Activated T-helper 2 cell treated with anti-CD3 and anti-CD28 coated beads, Interferon-gamma antibody, Interleukin-2, Interleukin-4, amounts not matched to agents 10 μg/mL and 5 μg/mL and 100 μg/mL, durations not matched to agents 14 hours and 24 hours and 36 hours (primary cell): ENCODE measurements at regions not wholly inside any gene's neighbourhood (a gene's known extent, or its start where the extent isn't known, plus 50 kb on each side); places are given as distances from the start of the nearest gene placed in this dataset.
A peak's percentile ranks its signal among the peaks of the same experiment; 100 is the strongest.

Source experiments
- DNase-seq: peaks from one replicate; pipeline ENCODE4 v3.0.0; 2021; ENCODE audit warnings: low spot score
- H3K27ac Mint-ChIP-seq: one replicate; pipeline ENCODE4 v1.8.0; 2021; ENCODE audit warnings: mixed read lengths
- H3K27me3 Mint-ChIP-seq: one replicate; pipeline ENCODE4 v1.8.0; 2021; ENCODE audit warnings: low read depth, mixed read lengths
- H3K36me3 Mint-ChIP-seq: one replicate; pipeline ENCODE4 v1.8.0; 2021; ENCODE audit warnings: low read depth, mixed read lengths
- H3K4me1 Mint-ChIP-seq: one replicate; pipeline ENCODE4 v1.8.0; 2021; ENCODE audit warnings: low read depth, mixed read lengths
- H3K4me3 Mint-ChIP-seq: one replicate; pipeline ENCODE4 v1.8.0; 2021; ENCODE audit warnings: low read depth, mild to moderate bottlenecking, moderate library complexity, mixed read lengths
- H3K9me3 Mint-ChIP-seq: one replicate; pipeline ENCODE4 v1.8.0; 2021; ENCODE audit warnings: mixed read lengths
- intact Hi-C: fragments of 100-400 bp; cut with micrococcal nuclease; formaldehyde crosslinking; loops from one replicate; pipeline ENCODE4 v1.15.1; 2023

DNA sequence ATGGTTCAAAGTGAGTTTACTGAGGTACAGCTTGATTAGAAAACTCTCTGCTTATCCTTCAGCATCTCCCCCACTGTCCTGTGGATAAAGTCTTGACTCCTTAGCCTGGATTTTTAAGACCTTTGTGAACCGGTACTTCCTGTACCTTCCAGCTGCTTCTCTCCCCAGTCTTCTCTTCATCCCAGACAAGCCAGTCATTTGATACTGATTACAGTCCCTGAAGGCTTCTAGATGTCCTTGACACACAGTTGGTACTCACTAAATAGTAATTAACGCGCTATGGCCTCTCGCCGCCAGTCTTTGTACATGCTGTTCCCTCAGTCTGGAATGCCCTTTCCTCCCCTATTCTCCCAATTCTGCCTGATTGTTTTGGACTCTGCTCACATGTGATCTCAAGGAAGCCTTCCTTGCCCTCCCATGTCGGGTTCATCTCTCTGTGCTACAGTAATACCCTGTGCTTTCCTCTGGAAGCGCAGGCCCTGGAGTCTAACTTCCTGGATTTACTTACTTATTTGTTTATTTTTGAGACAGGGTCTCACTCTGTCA lies 50.6 kb upstream of the PTGR2 start:
- H3K36me3 Mint-ChIP-seq: no peaks in the 10 kb centered on the region
- no peaks in the 10 kb centered on the region for H3K9me3 Mint-ChIP-seq
- intact Hi-C loops: no loop called here
- no peak overlapping the region for H3K4me3 Mint-ChIP-seq
- DNase-seq: no peak
- H3K4me1 Mint-ChIP-seq: peaks cover 4% of the 10 kb centered on the region
- H3K27me3 Mint-ChIP-seq: no peaks in the 10 kb centered on the region
- no peak overlapping the region for H3K27ac Mint-ChIP-seq

DNA sequence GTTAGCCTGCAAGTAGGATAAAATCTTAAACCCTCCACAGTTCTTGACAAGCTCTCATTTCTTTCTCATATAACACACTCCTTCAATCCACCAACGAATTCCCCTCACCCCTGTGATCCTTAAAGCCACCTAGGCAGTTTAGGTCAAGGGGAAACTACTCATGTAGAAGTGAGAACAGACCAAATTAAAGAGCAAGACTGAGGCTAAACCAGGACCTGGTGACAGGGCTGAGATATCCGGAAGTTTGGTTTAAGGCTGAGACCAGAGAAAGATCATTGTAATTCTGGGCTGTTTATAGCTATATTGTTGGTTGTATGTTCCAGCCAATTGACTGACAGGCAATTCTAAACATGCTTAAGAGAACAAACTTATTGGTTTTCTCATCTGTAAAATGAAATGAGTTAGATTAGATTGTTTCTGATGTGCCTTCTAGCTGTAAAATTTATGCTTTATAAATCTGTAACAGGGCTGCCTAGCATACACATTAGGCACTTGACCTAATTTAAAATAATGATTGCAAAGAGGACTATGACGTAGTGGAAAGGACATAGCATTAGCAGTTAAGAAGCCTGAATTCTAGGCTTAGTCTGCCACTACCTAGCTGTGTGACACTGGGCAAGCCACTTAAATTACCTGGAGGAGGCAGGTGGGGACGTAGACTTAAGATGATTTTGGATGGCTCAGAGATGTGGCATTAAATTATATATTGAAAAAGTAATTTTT lies 53.9 kb upstream of the PTGR2 start:
- H3K27me3 Mint-ChIP-seq: no peaks in the 10 kb centered on the region
- no peak overlapping the region for H3K27ac Mint-ChIP-seq
- H3K36me3 Mint-ChIP-seq: no peaks in the 10 kb centered on the region
- no peak for DNase-seq
- no peak overlapping the region for H3K4me3 Mint-ChIP-seq
- intact Hi-C loops: no loop called here
- peaks cover 6% of the 10 kb centered on the region for H3K4me1 Mint-ChIP-seq
- H3K9me3 Mint-ChIP-seq: no peaks in the 10 kb centered on the region

DNA sequence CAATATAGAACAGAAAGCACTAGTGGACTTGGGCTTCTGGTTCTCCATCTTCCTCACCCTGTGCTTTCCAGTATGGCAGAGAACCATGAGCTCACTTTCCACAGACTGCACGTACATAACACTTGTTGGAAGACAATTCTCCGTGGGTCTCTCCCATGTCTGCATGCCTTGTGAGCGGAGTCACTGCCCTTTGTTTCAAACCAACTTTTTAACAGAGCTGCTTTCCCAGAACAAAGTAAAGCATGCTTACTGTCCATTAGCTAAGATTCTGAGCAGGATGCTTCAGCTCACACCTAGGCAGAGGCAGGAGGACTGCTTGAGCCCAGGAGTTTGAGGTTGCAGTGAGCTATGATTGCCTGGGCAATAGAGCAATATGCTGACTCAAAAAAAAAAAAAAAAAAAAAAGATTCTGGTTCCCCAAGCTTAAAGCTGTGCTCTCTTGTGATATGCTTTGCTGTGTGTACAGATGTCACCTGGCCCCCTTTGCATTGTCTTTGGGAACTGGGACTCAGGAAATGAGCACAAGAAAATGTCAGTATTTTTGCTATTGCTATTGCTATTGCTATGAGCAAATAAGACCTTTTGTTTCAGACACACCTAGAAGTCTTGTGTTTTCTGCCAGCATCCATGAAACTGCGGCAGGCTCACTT lies 54.6 kb upstream of the PTGR2 start:
- H3K4me1 Mint-ChIP-seq: peaks cover 6% of the 10 kb centered on the region
- H3K27me3 Mint-ChIP-seq: no peaks in the 10 kb centered on the region
- H3K36me3 Mint-ChIP-seq: no peaks in the 10 kb centered on the region
- no peak for DNase-seq
- no peaks in the 10 kb centered on the region for H3K9me3 Mint-ChIP-seq
- H3K4me3 Mint-ChIP-seq: no peak overlapping the region
- no peak overlapping the region for H3K27ac Mint-ChIP-seq
- intact Hi-C loops: no loop called here

DNA sequence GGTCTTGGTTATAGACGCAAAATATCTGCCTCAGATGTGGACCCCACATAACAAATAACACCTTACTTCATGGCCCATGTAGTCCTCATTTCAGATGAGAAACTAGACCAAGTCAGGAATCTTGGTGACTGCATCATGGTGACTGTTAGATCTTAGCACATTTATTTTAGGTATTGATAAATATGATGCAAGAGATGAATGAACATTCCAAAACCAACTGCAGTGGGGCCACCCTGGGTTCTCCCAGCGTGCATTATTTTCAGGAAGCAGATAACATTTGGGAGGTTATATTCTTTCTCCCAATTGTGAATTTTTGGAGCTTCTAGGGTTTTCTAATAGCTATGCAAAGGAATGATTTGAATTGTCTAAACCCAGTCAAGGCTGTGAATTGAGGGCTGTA lies 55.2 kb upstream of the PTGR2 start:
- no peak overlapping the region for H3K4me3 Mint-ChIP-seq
- H3K27ac Mint-ChIP-seq: no peak overlapping the region
- H3K36me3 Mint-ChIP-seq: no peaks in the 10 kb centered on the region
- intact Hi-C loops: no loop called here
- no peaks in the 10 kb centered on the region for H3K27me3 Mint-ChIP-seq
- H3K4me1 Mint-ChIP-seq: peaks cover 6% of the 10 kb centered on the region
- DNase-seq: no peak
- no peaks in the 10 kb centered on the region for H3K9me3 Mint-ChIP-seq

DNA sequence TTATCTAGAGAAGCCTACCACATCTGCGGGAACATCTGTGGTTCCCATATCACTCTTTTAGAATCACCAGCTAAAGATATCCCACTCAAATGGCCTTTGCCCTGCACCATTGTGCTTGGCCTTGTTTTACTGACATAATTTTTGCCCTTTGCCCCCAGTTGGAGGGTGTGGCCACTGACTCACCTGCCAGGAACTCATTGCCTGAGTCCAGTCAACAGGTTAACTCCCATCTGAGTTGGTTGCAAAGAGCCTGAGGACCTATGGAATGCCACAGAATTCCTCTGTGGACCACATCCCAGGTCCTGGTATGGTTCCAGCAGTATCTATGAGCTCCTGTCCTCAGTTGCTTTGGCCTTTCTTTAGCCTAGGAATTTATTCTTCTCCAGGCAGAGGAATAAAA lies 55.7 kb upstream of the PTGR2 start:
- DNase-seq: no peak
- H3K27ac Mint-ChIP-seq: no peak overlapping the region
- no peaks in the 10 kb centered on the region for H3K9me3 Mint-ChIP-seq
- H3K36me3 Mint-ChIP-seq: no peaks in the 10 kb centered on the region
- peaks cover 8% of the 10 kb centered on the region for H3K4me1 Mint-ChIP-seq
- no peak overlapping the region for H3K4me3 Mint-ChIP-seq
- H3K27me3 Mint-ChIP-seq: no peaks in the 10 kb centered on the region
- intact Hi-C loops: no loop called here

DNA sequence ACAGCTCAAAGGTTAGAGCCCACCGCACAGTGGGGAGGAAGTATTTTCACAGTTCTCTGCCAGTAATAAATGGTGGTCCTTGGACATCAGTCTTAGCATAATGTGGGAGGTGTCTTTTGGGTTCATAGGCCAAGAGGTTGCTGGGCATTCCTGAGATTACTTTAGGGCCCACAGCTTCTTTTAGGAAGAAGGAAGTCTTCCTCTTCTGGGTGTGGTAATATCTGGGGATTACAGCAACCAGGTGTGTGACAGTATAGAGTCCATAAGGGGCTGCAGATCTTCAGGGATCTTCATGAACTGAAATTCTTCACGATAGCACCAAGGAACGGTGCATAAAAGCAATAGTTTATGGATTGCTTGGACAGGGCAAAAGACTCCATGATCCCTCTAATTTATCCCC lies 56.2 kb upstream of the PTGR2 start:
- Mint-ChIP-seq H3K4me3 (no peak overlapping the region), H3K4me1 (peaks cover 8% of the 10 kb centered on the region), H3K9me3 (no peaks in the 10 kb centered on the region), H3K27me3 (no peaks in the 10 kb centered on the region), H3K36me3 (no peaks in the 10 kb centered on the region), H3K27ac (no peak overlapping the region)
- intact Hi-C loops: no loop called here
- no peak for DNase-seq

DNA sequence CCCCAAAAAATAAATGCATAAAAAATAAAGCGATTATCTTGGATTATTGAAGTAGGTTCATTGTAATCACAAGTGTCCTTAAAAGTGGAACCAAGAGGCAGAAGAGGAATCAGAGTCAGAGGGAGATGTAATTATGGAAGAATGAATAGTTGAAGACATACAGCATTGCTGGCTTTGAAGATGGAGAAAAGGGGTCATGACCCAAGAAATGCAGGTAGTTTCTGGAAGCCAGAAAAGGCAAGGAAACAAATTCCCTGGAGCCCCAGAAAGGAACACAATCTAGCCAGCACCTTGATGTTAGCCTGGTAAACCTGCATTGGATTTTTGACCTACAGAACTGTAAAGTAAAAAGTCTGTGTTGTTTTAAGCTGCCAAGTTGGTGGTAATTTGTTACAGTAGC lies 57.5 kb upstream of the PTGR2 start:
- no peaks in the 10 kb centered on the region for H3K27me3 Mint-ChIP-seq
- no peak for DNase-seq
- intact Hi-C loops: no loop called here
- peaks cover 12% of the 10 kb centered on the region for H3K4me1 Mint-ChIP-seq
- no peak overlapping the region for H3K4me3 Mint-ChIP-seq
- no peaks in the 10 kb centered on the region for H3K36me3 Mint-ChIP-seq
- no peak overlapping the region for H3K27ac Mint-ChIP-seq
- H3K9me3 Mint-ChIP-seq: no peaks in the 10 kb centered on the region

DNA sequence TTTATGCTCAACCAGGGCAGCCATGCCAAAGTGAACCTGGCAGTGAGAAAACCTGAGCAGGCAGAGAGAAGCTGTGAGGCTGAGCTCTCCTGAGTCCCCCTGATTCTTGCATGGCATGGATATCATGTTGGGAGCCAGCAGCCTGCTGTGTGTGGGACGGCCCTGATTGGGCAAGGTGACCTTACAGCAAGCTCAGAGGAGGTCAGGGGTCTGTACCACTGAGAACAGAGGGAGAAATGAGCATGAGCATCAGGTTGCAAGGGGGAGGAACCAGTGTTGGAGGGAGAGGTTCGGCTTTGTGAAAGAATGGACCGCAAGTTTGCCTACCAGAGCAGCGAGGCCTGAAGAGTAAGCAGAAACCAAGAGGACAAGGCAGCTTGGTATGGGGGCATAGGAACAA lies 59.1 kb upstream of the PTGR2 start:
- Mint-ChIP-seq H3K27me3 (no peaks in the 10 kb centered on the region), H3K9me3 (no peaks in the 10 kb centered on the region)

DNA sequence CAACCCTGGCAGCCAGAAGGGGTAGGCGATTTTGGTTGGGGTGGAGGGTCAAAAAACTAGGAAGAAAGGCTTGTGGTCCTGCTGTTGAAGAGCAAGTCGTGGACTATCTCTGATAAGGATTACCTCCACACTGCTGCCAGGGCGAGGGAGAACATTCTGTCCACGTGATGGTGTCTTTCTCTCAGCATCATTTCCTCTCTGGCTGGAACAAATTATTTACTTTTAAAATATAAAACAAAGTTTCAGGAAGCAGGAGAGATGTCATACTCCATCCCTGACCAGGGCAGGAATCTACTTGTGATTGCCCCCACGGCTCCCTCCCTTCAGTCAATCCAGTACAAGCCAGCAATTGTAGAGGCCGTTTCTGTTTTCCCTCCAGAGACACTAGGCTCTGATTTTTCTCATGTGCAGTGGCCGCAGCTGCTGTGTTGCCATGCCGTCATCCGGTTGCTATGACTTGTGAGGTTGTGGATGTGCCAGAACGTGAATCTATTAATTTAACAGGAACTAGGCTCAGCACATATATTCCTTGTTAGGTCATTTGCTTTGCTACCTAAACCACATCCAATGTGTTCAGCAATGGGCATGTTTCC lies 61.5 kb upstream of the PTGR2 start:
- no peaks in the 10 kb centered on the region for H3K27me3 Mint-ChIP-seq
- DNase-seq: no peak
- no peak overlapping the region for H3K4me3 Mint-ChIP-seq
- peaks cover 5% of the 10 kb centered on the region for H3K36me3 Mint-ChIP-seq
- H3K4me1 Mint-ChIP-seq: peaks cover 37% of the 10 kb centered on the region
- no peaks in the 10 kb centered on the region for H3K9me3 Mint-ChIP-seq
- H3K27ac Mint-ChIP-seq: no peak overlapping the region
- intact Hi-C loops: loop anchor here (5.0 kb wide), 2 partner anchors 62 to 63 kb away; partner anchors contain the start of gene PTGR2

More for the DNA sequence above, 59.1 kb upstream of the PTGR2 start:
- no peak overlapping the region for H3K4me3 Mint-ChIP-seq
- no peak overlapping the region for H3K27ac Mint-ChIP-seq
- intact Hi-C loops: no loop called here
- H3K4me1 Mint-ChIP-seq: peaks cover 27% of the 10 kb centered on the region
- DNase-seq: no peak
- no peaks in the 10 kb centered on the region for H3K36me3 Mint-ChIP-seq

DNA sequence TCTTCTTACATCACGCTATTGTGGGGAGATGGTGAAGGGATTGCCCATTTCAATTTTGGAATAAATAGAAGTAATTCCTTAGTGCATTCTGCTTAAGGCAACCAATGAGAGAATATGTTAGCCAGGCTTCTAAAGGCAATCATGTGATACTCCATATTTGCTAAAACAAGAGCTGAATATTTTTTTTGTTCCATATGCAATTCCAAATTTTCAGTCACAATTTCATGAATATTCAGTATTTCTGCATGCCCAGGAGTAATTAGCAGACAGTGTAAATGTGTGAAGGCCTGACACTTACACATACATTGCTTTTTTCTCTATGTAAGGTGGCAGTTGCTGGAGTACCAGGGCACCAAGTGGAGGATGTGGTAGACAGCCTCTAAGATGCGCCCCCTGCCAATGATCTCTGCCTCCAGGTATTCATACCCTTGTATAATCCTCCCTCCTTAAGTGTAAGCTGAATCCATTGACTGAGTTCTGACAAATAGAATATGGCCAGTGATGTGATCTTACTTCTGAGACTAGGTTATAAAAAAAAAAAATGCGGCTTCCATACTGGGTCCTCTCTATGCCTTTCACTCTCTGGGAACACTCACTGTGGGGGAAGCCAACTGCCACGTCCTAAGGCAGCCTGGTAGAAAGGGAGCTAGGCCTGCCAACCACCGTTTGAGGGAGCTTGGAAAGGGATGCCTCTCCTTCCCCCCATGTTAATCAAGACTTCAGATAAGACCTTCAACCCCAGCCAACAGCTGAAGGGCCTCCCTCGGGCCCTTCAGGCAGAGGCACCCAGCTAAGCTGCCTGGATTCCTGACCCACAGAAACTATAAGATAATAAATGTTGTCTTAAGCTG lies 62.7 kb upstream of the PTGR2 start:
- peaks cover 5% of the 10 kb centered on the region for H3K36me3 Mint-ChIP-seq

DNA sequence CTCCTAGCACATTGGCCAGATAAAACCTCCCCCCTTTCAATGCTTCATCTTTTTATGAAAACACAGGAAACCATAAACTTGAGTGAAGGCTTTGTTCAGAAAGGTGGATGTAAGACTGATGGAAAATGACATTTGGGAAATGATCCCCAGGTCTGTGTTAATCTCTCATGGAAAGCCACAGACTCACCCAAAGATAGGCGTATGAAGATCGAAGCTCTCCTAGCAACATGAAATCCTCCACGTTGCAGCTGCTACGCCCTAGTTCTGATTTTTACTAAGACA lies 63.4 kb upstream of the PTGR2 start:
- Mint-ChIP-seq H3K36me3 (peaks cover 5% of the 10 kb centered on the region), H3K4me1 (peaks cover 53% of the 10 kb centered on the region), H3K27me3 (no peaks in the 10 kb centered on the region), H3K27ac (peak overlapping the region; percentile 99), H3K9me3 (no peaks in the 10 kb centered on the region), H3K4me3 (peak overlapping the region; percentile 95)
- DNase-seq: no peak
- intact Hi-C loops: loop anchor here (5.0 kb wide), 2 partner anchors 61 to 64 kb away; partner anchors contain the start of gene PTGR2

More for the DNA sequence above, 62.7 kb upstream of the PTGR2 start:
- Mint-ChIP-seq H3K4me1 (peaks cover 47% of the 10 kb centered on the region), H3K4me3 (peak overlapping the region; percentile 95), H3K27ac (peak overlapping the region; percentile 99), H3K27me3 (no peaks in the 10 kb centered on the region), H3K9me3 (no peaks in the 10 kb centered on the region)
- intact Hi-C loops: loop anchor here (5.0 kb wide), 2 partner anchors 62 to 63 kb away; partner anchors contain the start of gene PTGR2
- no peak for DNase-seq

DNA sequence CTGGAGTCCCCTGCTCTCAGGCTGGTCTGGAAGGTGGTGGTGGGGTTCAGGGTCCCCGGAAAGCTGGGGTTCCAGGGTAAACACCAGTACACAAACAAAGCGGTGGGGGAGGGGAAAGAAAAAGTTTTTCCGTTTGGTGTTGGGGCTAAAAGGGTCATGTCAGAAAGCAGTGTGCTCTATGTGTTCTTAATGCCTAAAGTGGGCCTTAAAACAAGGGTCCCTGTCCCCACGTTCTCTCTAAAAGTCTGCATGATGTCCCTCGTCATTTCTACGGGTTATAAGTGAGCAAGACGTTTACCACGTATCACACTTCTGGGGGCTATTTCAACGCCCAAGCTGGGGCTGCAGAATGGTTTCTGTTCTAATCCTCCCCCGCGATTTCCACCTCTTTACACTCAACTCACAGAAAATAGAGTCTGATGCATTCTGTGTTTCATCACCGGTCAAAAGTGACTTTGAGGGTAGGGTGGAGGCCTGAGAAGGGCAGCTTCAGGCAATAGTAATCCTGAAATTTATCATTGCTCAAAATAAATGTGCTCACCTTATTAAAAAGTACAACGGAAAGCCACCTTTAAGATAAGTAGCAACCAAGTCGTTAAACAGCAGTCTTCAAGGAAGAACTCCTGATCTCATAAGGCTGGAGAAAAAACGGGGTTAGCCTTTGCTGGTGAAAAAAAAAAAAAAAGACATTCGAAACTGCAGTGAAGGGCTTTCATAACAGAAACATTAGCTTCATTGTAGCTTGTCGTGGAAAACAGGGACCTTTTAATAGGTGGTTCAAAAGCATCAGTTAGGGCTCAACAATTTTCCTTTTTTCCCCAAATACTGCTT lies 63.9 kb upstream of the PTGR2 start:
- Mint-ChIP-seq H3K4me3 (peak overlapping the region; percentile 95), H3K9me3 (no peaks in the 10 kb centered on the region), H3K27me3 (no peaks in the 10 kb centered on the region), H3K36me3 (peaks cover 10% of the 10 kb centered on the region), H3K27ac (peak overlapping the region; percentile 99), H3K4me1 (peaks cover 58% of the 10 kb centered on the region)
- peak; percentile 19 for DNase-seq
- intact Hi-C loops: loop anchor here (1.0 to 5.0 kb wide), 8 partner anchors 27 to 99 kb away; partner anchors contain the start of genes PTGR2 and ZNF410
